Liver (tissue), 3 donors: ENCODE measurements at regions not wholly inside any gene's neighbourhood (a gene's known extent, or its start where the extent isn't known, plus 50 kb on each side); places are given as distances from the start of the nearest gene placed in this dataset.

Source experiments
- CTCF ChIP-seq: fragments of 150-350 bp; IDR thresholded peaks from 2 replicates; pipeline ENCODE4 v1.5.1; 2017; ENCODE audit warnings: improper control_type of control experiment, low read depth, low read length; ENCODE audit not compliant: missing input control
- HNF4A ChIP-seq, 2 donors: conservative IDR thresholded peaks; 2 replicates each; pipeline ENCODE4 v1.6.1; 2016; ENCODE audit warnings: antibody characterized with exemption in 2 of 2, mild to moderate bottlenecking in 2 of 2
- SP1 ChIP-seq: IDR thresholded peaks from 2 replicates; pipeline ENCODE4 v1.6.1; 2018; ENCODE audit warnings: antibody characterized with exemption, mild to moderate bottlenecking
- donor health status: healthy.
- donor health status: healthy.

GRCh38 chr4:35757836-35758235 lies 486.5 kb downstream of the ARAP2 start:
- no peak for TF ChIP-seq CTCF
- no peak for TF ChIP-seq HNF4A (conservative IDR thresholded peaks at IDR 0.05)
- no peak for TF ChIP-seq SP1
